ENCODE measurements at regions not wholly inside any gene's neighbourhood (a gene's known extent, or its start where the extent isn't known, plus 50 kb on each side); places are given as distances from the start of the nearest gene placed in this dataset.
"Not testable (repeated sequence)": the region's sequence is repeated elsewhere in the genome, so short reads cannot be mapped to it uniquely, and the experiment has no call there.

DNA sequence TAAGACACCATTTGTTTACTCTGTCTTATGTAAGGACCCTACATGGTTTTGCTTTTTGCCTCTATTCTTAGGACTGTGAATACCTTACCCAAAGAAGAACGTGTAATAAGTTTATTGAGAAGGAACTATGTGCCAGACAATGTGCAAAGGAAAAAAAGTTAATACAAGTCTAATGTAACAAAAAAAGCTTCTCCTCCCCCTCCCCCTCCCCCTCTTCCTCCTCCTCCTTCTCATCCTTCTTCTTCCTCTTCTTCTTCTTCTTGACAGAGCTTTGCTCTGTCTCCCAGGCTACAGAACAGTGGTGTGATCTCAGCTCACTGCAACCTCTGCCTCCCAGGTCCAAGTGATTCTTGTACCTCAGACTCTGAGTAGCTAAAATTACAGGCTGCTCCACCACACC lies 50.9 kb upstream of the MITF start:
- DNase-seq (ENCODE audit: insufficient read length, low spot score) (no peak), FAIRE-seq (no peak)

GRCh38 chr3:69687641-69688040 lies 51.6 kb upstream of the MITF start:
- DNase-seq (ENCODE audit: insufficient read length, low spot score) (no peak), FAIRE-seq (no peak)

GRCh38 chr3:69686056-69686455 lies 53.2 kb upstream of the MITF start:
- no peak for FAIRE-seq
- no peak for DNase-seq (ENCODE audit: insufficient read length, low spot score)

DNA sequence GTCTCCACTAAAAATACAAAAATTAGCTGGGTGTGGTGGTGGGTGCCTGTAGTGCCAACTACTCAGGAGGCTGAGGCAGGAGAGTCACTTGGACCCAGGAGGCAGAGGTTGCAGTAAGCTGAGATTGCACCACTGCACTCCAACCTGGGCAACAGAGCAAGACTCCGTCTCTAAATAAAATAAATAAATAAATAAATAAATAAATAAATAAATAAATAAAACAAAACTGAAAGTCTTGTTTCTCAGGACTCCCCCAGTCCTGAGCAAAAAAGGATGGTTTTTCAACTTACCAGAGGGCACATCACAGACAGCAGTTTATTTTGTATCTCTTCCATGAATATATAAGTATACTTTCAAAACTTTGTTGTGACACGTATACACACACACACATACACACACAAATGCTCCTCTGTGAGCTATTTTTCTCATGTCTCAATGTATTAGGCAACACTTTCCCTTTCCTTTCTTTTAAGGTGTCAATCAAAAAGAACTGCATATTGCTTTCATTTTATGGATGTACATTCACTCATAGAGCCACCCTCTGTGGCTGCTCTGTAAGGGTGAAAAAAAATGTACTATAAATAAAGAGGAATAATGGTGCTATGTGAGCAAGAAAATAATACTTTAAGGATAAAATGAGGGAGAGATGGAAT lies 54.8 kb upstream of the MITF start:
- FAIRE-seq, result no peak
- DNase-seq (ENCODE audit: insufficient read length, low spot score), result no peak

GRCh38 chr3:69683082-69683806 lies 56.0 kb upstream of the MITF start:
- FAIRE-seq, result no peak
- DNase-seq (ENCODE audit: insufficient read length, low spot score), result no peak

GRCh38 chr3:69677456-69677855 lies 61.8 kb upstream of the MITF start:
- not testable (repeated sequence) for DNase-seq (ENCODE audit: insufficient read length, low spot score); FAIRE-seq

DNA sequence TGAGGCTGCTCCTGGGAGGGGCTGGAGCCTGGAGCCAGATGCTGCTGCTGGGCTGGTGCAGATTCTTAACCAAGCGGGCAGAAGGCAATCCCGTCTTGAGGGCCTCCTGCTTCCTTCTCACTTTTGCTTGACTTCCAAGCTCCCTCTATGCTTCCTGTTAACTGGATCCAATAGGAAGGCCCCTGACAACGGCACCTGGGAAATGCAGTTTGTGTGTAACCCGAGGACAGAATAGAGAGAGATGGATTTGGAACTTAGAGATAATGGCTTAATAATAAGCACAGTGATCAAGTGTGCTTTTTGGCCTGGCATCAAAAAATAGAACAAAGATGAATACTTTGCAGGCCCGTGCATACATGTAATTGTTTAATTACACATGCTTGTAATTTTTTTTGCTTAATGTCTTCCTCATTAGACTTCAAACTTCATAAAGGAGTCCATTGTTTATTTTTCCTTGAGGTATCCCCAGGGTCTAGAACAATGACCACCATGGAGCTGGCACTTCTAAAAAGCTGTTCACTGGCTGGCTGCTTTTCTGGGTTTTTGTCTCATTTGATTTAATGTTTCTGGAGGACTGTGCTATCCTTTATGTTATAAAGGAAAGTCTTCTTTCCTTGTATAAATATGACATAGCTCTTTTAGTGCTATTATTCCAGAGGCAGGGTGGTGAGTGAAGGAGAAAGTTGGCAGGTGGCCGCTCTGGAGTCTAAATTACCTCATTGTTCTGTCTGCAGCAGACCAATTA lies 63.3 kb upstream of the MITF start:
- DNase-seq (ENCODE audit: insufficient read length, low spot score), result no peak
- FAIRE-seq, result no peak

- FAIRE-seq, result no peak
- no peak for DNase-seq (ENCODE audit: insufficient read length, low spot score)
Observed at GRCh38 chr3:69674752-69675151, 64.5 kb upstream of the MITF start.

- DNase-seq (ENCODE audit: insufficient read length, low spot score) (peak; percentile 23), FAIRE-seq (no peak)
Observed at GRCh38 chr3:69671082-69671952, 67.9 kb upstream of the MITF start.

- no peak for DNase-seq (ENCODE audit: insufficient read length, low spot score)
- no peak for FAIRE-seq
Observed at GRCh38 chr3:69669070-69669469, 70.2 kb upstream of the MITF start.

- FAIRE-seq (no peak), DNase-seq (ENCODE audit: insufficient read length, low spot score) (no peak)
Observed at GRCh38 chr3:69665026-69665737, 74.1 kb upstream of the MITF start.

GRCh38 chr3:69660631-69661030 lies 78.6 kb upstream of the MITF start:
- FAIRE-seq (no peak), DNase-seq (ENCODE audit: insufficient read length, low spot score) (no peak)

DNA sequence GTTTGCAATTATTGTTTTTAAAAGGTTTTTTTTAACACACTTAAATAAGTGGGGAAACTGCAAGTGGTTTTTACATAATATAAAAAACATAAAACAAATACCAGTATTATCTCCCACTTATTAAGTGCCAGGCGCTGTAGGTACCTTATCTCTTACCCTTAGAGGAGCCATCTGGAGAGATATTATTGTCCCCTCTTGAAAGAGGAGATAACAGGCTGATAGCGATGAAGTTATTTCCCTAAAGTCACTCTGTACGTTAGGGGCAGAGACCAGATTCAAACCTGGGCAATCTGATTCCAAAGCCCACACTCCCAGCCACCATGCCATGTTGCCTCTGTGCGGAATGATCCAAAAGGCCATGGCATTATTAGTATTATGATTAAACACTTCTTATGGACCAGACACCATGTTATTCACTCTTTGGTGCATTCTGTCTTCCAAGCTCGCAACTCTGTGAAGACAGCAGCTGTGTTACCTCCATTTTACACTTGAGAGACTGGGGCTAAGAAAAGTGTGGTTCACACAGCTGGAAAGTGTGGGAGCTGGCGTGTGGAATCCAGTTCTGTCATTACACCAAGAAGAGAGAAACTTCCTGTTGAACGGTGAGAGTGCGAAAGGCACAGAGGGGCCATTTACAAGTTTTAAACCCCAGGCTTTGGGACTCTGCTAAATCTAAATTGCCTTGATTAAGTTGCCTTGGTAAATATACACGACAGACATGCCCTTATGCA lies 79.9 kb upstream of the MITF start:
- no peak for FAIRE-seq
- DNase-seq (ENCODE audit: insufficient read length, low spot score), result no peak

- no peak for FAIRE-seq
- DNase-seq (ENCODE audit: insufficient read length, low spot score), result no peak
Observed at GRCh38 chr3:69658514-69659140, 80.6 kb upstream of the MITF start.

DNA sequence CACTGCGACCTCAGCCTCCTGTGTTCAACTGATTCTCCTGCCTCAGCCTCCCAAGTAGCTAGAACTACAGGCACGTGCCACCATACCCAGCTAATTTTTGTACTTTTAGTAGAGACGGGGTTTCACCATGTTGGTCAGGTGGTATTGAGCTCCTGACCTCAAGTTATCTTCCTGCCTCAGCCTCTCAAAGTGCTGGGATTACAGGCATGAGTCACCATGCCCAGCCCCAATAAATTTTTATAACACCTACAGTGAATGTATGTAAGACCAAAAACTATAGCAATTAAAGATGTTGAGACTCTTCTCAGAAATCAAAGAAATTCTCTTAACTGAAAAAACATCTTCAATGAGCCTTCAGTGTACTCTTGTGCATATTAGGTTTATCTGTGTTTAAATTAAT lies 82.2 kb upstream of the MITF start:
- FAIRE-seq; DNase-seq (ENCODE audit: insufficient read length, low spot score): not testable (repeated sequence)

DNA sequence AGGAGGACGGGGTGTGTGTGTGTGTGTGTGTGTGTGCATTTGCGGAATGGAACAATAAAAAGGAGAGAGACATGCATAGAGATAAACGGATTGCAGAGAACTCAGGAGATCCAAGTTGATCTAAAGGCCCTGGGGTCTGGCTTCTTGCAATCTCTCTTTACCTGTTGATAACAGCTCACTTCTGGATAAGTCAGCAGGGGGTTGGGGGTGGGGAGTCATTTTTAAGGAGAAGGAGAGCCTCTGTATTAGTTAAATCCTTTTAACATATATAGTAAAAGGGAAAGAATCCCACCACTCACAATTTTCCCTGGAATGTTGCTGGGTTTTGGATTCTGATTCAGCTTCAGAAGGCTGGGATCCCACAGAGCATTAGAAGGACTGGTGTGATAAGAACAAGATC lies 87.5 kb upstream of the MITF start:
- FAIRE-seq, result no peak
- DNase-seq (ENCODE audit: insufficient read length, low spot score), result no peak

DNA sequence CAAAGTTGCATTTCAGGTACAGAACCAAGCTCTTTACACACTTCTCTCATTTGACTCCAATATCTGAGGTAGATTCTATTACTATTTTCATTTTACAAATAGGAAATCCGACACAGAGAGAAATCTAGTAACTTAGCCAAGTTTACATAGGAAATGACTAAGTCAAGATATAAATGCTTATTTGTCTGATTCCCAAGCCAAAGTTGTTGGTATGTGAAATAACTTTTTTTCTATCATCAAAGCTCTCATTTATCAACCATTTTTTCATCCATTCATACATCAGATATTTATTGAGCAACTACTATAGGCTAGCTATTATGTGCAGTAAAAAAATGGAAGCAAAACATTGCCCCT lies 89.2 kb upstream of the MITF start:
- FAIRE-seq, result no peak
- DNase-seq (ENCODE audit: insufficient read length, low spot score), result no peak

- FAIRE-seq, result no peak
- DNase-seq (ENCODE audit: insufficient read length, low spot score), result no peak
Observed at GRCh38 chr3:69649120-69650065, 89.9 kb upstream of the MITF start.
